Ishikawa (cell line): ENCODE measurements at regions not wholly inside any gene's neighbourhood (a gene's known extent, or its start where the extent isn't known, plus 50 kb on each side); places are given as distances from the start of the nearest gene placed in this dataset.

Experiments
- CREB1 ChIP-seq: IDR thresholded peaks from 2 replicates; pipeline ENCODE4 v1.6.1; 2012; ENCODE audit warnings: low read depth
- EGR1 ChIP-seq: IDR thresholded peaks from 2 replicates; pipeline ENCODE4 v1.6.1; 2012
- EP300 ChIP-seq: IDR thresholded peaks from 2 replicates; pipeline ENCODE4 v1.6.1; 2012; ENCODE audit warnings: borderline replicate concordance
- MAX ChIP-seq: IDR thresholded peaks from 2 replicates; pipeline ENCODE4 v1.6.1; 2012
- NFIC ChIP-seq: IDR thresholded peaks from 2 replicates; pipeline ENCODE4 v1.6.1; 2012
- RAD21 ChIP-seq: IDR thresholded peaks from 2 replicates; pipeline ENCODE4 v1.6.1; 2012; ENCODE audit warnings: low read depth
- REST ChIP-seq: IDR thresholded peaks from 2 replicates; pipeline ENCODE4 v1.6.1; 2012; ENCODE audit warnings: low read depth, mild to moderate bottlenecking
- TAF1 ChIP-seq: IDR thresholded peaks from 2 replicates; pipeline ENCODE4 v1.6.1; 2012; ENCODE audit warnings: low read depth, mild to moderate bottlenecking
- TEAD4 ChIP-seq: IDR thresholded peaks from 2 replicates; pipeline ENCODE4 v1.6.1; 2012
- YY1 ChIP-seq: IDR thresholded peaks from 2 replicates; pipeline ENCODE4 v1.6.1; 2012; ENCODE audit warnings: low read depth

- TF ChIP-seq EGR1 (no peak), YY1 (no peak), CREB1 (no peak), TEAD4 (no peak), RAD21 (no peak), REST (no peak), NFIC (no peak), MAX (no peak), TAF1 (no peak), EP300 (no peak)
Observed at GRCh38 chr14:55789406-55789805, 209.4 kb downstream of the KTN1 start.
